IMR-90 (cell line): ENCODE measurements at regions not wholly inside any gene's neighbourhood (a gene's known extent, or its start where the extent isn't known, plus 50 kb on each side); places are given as distances from the start of the nearest gene placed in this dataset.

Source experiments
- BHLHE40 ChIP-seq: fragments of 150-350 bp; IDR thresholded peaks from 2 replicates; pipeline ENCODE4 v1.6.1; 2016; ENCODE audit warnings: mild to moderate bottlenecking, low read depth, low read length
- CEBPB ChIP-seq: IDR thresholded peaks from 2 replicates; pipeline ENCODE4 v1.6.1; 2012; ENCODE audit warnings: low read depth, low read length, improper control_type of control experiment
- CHD1 ChIP-seq: IDR thresholded peaks from 2 replicates; pipeline ENCODE4 v1.6.1; 2012; ENCODE audit warnings: low read depth, low read length, improper control_type of control experiment
- ELK1 ChIP-seq: fragments of 150-350 bp; IDR thresholded peaks from 2 replicates; pipeline ENCODE4 v1.6.1; 2016; ENCODE audit warnings: low read depth, mild to moderate bottlenecking, low read length, moderate library complexity, borderline replicate concordance
- FOS ChIP-seq: fragments of 150-350 bp; IDR thresholded peaks from 2 replicates; pipeline ENCODE4 v1.6.1; 2016; ENCODE audit warnings: low read depth, low read length
- MAFK ChIP-seq: IDR thresholded peaks from 2 replicates; pipeline ENCODE4 v1.6.1; 2012; ENCODE audit warnings: low read depth, low read length, improper control_type of control experiment
- MAZ ChIP-seq: IDR thresholded peaks from 2 replicates; pipeline ENCODE4 v1.6.1; 2012; ENCODE audit warnings: low read depth, mild to moderate bottlenecking, low read length, improper control_type of control experiment, moderate library complexity, borderline replicate concordance
- MXI1 ChIP-seq: IDR thresholded peaks from 2 replicates; pipeline ENCODE4 v1.6.1; 2012; ENCODE audit warnings: low read depth, mild to moderate bottlenecking, low read length, moderate library complexity, borderline replicate concordance
- POLR2A ChIP-seq: IDR thresholded peaks from 2 replicates; pipeline ENCODE4 v1.6.1; 2012; ENCODE audit warnings: mild to moderate bottlenecking, low read depth, low read length
- RAD21 ChIP-seq: IDR thresholded peaks from 2 replicates; pipeline ENCODE4 v1.6.1; 2012; ENCODE audit warnings: low read length, improper control_type of control experiment
- RCOR1 ChIP-seq: IDR thresholded peaks from 2 replicates; pipeline ENCODE4 v1.6.1; 2012; ENCODE audit warnings: mild to moderate bottlenecking, low read length, improper control_type of control experiment; ENCODE audit not compliant: insufficient replicate concordance
- SMC3 ChIP-seq: fragments of 150-350 bp; IDR thresholded peaks from 2 replicates; pipeline ENCODE4 v1.6.1; 2016; ENCODE audit warnings: low read depth, mild to moderate bottlenecking, antibody characterized with exemption, low read length, moderate library complexity
- USF2 ChIP-seq: fragments of 150-350 bp; IDR thresholded peaks from 2 replicates; pipeline ENCODE4 v1.6.1; 2017; ENCODE audit warnings: mild to moderate bottlenecking, antibody characterized with exemption, low read length, low read depth
- TF ChIP-seq, protein P1 (sequence below): conservative IDR thresholded peaks from 2 replicates; pipeline ENCODE4 v1.5.1; 2012; ENCODE audit warnings: mild to moderate bottlenecking, low read depth, low read length, improper control_type of control experiment

- TF ChIP-seq POLR2A: no peak
- TF ChIP-seq, protein P1, sequence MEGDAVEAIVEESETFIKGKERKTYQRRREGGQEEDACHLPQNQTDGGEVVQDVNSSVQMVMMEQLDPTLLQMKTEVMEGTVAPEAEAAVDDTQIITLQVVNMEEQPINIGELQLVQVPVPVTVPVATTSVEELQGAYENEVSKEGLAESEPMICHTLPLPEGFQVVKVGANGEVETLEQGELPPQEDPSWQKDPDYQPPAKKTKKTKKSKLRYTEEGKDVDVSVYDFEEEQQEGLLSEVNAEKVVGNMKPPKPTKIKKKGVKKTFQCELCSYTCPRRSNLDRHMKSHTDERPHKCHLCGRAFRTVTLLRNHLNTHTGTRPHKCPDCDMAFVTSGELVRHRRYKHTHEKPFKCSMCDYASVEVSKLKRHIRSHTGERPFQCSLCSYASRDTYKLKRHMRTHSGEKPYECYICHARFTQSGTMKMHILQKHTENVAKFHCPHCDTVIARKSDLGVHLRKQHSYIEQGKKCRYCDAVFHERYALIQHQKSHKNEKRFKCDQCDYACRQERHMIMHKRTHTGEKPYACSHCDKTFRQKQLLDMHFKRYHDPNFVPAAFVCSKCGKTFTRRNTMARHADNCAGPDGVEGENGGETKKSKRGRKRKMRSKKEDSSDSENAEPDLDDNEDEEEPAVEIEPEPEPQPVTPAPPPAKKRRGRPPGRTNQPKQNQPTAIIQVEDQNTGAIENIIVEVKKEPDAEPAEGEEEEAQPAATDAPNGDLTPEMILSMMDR: no peak
- TF ChIP-seq USF2: no peak
- TF ChIP-seq BHLHE40: no peak
- no peak for TF ChIP-seq SMC3
- TF ChIP-seq RCOR1: no peak
- TF ChIP-seq CHD1: no peak
- no peak for TF ChIP-seq FOS
- TF ChIP-seq ELK1: no peak
- no peak for TF ChIP-seq RAD21
- TF ChIP-seq MAZ: no peak
- no peak for TF ChIP-seq MXI1
- no peak for TF ChIP-seq MAFK
- TF ChIP-seq CEBPB: no peak
These were observed 76.5 kb downstream of the RTL9 start for GRCh38 chrX:110435196-110435595.
